Sigmoid colon (tissue), 3 donors: ENCODE measurements at regions not wholly inside any gene's neighbourhood (a gene's known extent, or its start where the extent isn't known, plus 50 kb on each side); places are given as distances from the start of the nearest gene placed in this dataset.

Experiments
- POLR2A ChIP-seq, 2 donors: fragments of 450-650 bp; IDR thresholded peaks; one replicate each; pipeline ENCODE4 v1.6.1; 2016; ENCODE audit warnings: antibody characterized with exemption in 2 of 2, mild to moderate bottlenecking in 2 of 2, moderate library complexity in 2 of 2
- TF ChIP-seq, protein P1 (sequence below), 4 experiments: fragments of 450-650 bp in 3 of 4; fragments of 200-600 bp in 1 of 4; IDR thresholded peaks; one replicate each; pipeline ENCODE4 v1.5.1; 2016 to 2019; ENCODE audit warnings: antibody characterized with exemption in 4 of 4, mild to moderate bottlenecking in 3 of 4, moderate library complexity in 2 of 4

DNA sequence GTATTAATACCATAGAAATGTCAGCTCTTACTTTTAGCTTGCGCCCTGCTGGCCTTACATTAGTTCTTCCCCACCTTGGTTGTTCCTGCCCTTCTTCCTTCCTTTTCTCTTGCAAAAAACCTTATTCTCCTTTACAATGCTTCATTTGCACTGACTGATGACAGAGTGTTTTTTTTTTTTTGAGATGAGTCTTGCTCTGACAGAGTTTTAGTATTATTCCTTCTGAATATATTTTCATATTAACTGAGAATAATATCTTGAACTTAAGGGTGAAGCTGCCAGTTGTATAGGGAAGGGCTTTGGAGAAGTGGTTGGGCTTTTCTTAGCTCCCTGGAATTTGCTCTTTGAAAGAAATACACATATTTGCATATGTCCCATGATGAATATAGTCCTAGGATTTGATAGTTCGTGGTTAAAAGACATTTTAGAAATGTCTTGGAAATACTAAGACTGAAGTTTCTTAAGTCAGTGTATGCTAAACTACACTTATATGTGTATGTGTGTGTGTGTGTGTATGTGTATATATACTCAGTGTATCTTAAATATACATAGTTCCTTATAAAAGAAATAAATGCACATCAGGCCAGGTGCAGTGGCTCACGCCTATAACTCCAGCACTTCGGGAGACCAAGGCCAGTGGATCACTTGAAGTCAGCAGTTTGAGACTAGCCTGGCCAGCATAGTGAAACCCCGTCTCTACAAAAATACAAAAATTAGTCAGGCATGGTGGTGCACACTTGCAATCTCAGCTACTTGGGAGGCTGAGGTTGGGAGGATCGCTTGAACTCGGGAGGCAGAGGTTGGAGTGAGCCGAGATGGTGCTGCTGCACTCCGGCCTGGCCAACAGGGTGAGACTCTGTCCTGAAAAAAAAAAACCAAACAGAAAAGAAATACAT is 216.1 kb upstream of the MYLIP start:
- TF ChIP-seq, protein P1, sequence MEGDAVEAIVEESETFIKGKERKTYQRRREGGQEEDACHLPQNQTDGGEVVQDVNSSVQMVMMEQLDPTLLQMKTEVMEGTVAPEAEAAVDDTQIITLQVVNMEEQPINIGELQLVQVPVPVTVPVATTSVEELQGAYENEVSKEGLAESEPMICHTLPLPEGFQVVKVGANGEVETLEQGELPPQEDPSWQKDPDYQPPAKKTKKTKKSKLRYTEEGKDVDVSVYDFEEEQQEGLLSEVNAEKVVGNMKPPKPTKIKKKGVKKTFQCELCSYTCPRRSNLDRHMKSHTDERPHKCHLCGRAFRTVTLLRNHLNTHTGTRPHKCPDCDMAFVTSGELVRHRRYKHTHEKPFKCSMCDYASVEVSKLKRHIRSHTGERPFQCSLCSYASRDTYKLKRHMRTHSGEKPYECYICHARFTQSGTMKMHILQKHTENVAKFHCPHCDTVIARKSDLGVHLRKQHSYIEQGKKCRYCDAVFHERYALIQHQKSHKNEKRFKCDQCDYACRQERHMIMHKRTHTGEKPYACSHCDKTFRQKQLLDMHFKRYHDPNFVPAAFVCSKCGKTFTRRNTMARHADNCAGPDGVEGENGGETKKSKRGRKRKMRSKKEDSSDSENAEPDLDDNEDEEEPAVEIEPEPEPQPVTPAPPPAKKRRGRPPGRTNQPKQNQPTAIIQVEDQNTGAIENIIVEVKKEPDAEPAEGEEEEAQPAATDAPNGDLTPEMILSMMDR (IDR thresholded peaks at IDR 0.05) = no peak
- TF ChIP-seq POLR2A (IDR thresholded peaks at IDR 0.05) = no peak
